ENCODE measurements at regions not wholly inside any gene's neighbourhood (a gene's known extent, or its start where the extent isn't known, plus 50 kb on each side); places are given as distances from the start of the nearest gene placed in this dataset.

DNA sequence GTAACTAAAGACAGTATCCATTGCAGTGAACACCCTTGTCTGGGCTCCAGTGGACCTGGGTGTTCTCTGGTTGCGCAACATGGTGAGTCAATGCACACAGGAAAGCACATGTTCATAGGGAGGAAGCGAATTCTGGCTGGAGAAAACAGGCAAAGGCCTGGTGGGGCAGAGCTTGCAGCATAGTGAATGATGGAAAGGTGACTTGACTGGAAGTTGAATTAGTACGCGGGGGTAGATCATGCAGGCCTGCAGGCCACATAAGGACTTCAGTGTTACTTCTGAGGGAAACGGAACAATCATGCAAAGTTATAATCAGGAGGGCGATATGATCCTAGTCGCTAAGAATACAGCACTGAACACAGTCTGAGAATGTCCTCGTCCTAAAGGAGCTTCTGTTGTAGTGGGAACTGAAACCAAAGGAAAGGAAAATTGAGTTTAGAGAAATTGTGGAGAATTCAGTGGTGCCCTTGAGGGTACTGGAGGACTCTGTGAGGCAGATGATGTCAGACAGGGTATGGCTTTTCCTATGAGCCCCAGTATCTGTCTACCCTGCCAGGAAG, 71.9 kb upstream of the RANBP3L start:
- DNase-seq = no peak
- Mint-ChIP-seq H3K27me3 (no peaks in the 10 kb centered on the region), H3K27ac (no peak overlapping the region), H3K36me3 (ENCODE audit: low read depth) (no peaks in the 10 kb centered on the region), H3K4me3 (no peak overlapping the region), H3K4me1 (no peaks in the 10 kb centered on the region), H3K9me3 (no peaks in the 10 kb centered on the region)
- POLR2A ChIA-PET = no interaction called here
- CTCF ChIA-PET = no interaction called here

DNA sequence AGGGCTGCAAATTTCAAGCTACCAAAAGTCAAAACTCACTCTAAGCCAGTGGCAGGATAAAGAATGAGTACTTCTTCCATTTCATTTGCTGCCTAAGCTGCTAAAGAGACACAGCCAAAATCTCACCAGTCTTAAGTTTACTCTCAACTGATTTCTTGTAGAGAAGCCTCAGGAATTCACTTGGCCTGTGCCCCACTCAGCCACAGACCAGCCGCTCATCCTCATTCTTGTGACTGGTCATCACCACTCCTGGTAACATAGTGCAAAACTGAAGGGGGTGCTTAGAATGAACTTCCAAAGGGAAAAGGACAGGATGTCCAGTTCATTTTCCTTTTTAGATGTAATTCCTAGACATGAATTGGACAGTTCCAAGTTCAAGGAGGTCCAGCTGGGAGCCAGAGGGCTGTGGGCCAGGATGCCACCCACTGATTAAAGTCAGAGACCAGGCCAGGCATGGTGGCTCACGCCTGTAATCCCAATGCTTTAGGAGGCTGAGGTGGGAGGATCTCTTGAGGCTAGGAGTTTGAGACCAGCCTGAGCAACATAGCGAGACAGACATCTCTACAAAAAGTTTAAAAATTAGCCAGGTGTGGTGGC, 72.7 kb upstream of the RANBP3L start:
- H3K9me3 Mint-ChIP-seq = no peaks in the 10 kb centered on the region
- DNase-seq = no peak
- ChIA-PET CTCF (no interaction called here), POLR2A (no interaction called here)
- H3K27ac Mint-ChIP-seq = no peak overlapping the region
- no peak overlapping the region for H3K4me3 Mint-ChIP-seq
- no peaks in the 10 kb centered on the region for H3K4me1 Mint-ChIP-seq
- H3K27me3 Mint-ChIP-seq = no peaks in the 10 kb centered on the region
- H3K36me3 Mint-ChIP-seq (ENCODE audit: low read depth) = no peaks in the 10 kb centered on the region

DNA sequence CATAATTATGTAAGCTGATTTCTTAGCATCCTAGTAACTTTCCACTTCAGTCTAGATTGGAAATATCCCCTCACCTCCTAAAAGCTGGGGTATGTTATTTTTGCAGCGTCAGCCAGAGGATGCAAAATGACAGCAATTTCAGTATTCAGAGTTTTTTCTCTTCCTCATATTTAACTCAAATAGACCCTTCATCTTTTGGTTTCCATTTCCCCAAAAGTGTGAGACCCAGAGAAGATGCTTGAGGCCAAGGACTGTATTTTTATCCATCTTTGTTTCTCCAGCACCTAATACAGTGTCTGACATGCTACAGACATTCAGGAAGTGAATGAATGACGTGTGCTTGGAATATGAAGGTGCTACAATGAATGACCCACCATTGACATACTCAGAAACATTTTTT, 75.5 kb upstream of the RANBP3L start:
- Mint-ChIP-seq H3K4me1 (no peaks in the 10 kb centered on the region), H3K4me3 (no peak overlapping the region), H3K27ac (no peak overlapping the region), H3K36me3 (ENCODE audit: low read depth) (no peaks in the 10 kb centered on the region), H3K27me3 (no peaks in the 10 kb centered on the region), H3K9me3 (no peaks in the 10 kb centered on the region)
- CTCF ChIA-PET = no interaction called here
- no peak for DNase-seq
- POLR2A ChIA-PET = no interaction called here

DNA sequence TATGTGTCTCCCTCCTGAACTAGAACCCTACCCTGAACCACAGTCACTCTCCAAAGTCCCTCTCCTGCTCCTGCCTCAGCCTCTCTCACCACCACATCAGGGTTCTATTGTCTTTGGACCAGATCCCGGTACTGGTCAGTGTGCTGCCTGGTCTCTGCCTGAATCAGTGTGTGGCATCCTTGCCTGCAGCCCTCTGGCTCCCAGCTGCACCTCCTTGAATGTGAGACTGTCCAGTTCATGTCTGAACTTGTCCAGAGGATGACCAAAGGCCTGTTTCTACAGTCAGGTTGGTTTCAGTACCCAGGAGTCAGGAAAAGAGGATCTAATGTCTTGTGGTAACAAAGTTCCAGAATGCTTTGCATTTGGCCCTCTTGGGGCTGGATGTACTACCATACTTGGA, 76.8 kb upstream of the RANBP3L start:
- Mint-ChIP-seq H3K27ac (no peak overlapping the region), H3K4me3 (no peak overlapping the region), H3K36me3 (ENCODE audit: low read depth) (no peaks in the 10 kb centered on the region), H3K27me3 (no peaks in the 10 kb centered on the region), H3K9me3 (no peaks in the 10 kb centered on the region), H3K4me1 (no peaks in the 10 kb centered on the region)
- ChIA-PET CTCF (no interaction called here), POLR2A (no interaction called here)
- no peak for DNase-seq

DNA sequence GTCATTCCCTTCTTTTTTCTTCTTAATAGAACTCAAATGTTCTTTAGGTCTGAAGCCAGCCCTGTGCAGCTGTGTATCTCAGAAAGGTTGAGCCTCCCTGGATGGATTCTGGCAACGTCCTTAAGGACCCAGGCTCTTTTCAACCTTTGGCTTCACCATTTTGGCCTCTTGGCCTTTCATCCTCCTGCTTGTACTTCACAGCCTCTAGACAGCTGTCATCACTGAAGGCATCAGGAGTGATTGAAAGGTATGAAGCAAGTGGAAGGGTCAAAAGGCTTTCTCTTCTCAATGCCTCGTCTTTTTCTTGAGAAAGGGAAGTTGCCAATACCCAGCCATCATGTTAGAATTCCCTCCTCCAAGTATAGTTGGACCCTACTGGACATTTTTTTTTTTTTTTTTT, 81.2 kb upstream of the RANBP3L start:
- Mint-ChIP-seq H3K36me3 (ENCODE audit: low read depth) (no peaks in the 10 kb centered on the region), H3K9me3 (no peaks in the 10 kb centered on the region), H3K4me1 (peaks cover 4% of the 10 kb centered on the region), H3K27ac (no peak overlapping the region), H3K27me3 (no peaks in the 10 kb centered on the region), H3K4me3 (no peak overlapping the region)
- ChIA-PET POLR2A (no interaction called here), CTCF (interaction anchor here (0.9 kb wide), 1 partner anchor 29 kb away, joined by 3 read pairs; no protein-coding TSS in a partner anchor)
- no peak for DNase-seq

DNA sequence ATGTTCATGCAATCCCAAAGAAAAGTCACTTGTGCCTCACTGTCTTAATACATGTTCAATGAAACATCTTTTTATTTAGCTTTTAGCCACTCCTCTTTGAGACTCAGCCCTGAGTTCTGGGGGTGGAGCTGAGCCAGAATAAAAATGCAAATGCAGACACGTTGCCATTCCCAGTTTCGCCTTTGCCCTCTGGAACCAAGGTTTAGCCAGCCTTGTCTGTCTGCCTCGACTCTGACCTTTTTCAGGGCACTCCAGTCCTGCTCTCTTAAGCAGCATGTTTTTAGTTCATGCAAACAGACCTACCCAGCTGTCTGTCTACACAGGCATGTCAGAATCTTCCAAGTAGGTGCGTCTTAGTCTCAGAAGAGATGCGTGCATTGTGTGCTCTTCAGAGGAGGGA, 82.2 kb upstream of the RANBP3L start:
- no peak for DNase-seq
- no peaks in the 10 kb centered on the region for H3K36me3 Mint-ChIP-seq (ENCODE audit: low read depth)
- ChIA-PET CTCF (no interaction called here), POLR2A (no interaction called here)
- no peak overlapping the region for H3K4me3 Mint-ChIP-seq
- H3K4me1 Mint-ChIP-seq = peaks cover 4% of the 10 kb centered on the region
- no peak overlapping the region for H3K27ac Mint-ChIP-seq
- no peaks in the 10 kb centered on the region for H3K27me3 Mint-ChIP-seq
- no peaks in the 10 kb centered on the region for H3K9me3 Mint-ChIP-seq

DNA sequence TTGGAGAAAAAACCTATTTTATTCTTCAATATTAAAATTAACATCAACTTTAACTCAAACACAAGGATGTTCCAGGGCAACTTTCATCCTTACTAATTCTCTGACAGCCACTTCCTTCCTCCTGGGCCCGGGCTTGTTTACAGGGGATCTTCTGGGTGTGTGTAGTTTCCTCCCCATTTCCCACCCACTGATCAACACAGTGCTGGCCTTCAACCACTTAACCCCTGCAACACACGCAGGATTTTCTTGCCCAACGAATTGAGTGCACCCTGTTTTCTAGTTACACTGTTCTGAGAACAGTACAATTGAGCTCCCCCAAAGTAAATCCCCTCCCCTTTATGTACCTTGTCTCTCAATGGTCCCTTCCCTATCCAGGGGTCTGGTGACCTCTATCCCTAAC, 83.1 kb upstream of the RANBP3L start:
- Mint-ChIP-seq H3K9me3 (no peaks in the 10 kb centered on the region), H3K27me3 (peaks cover 2% of the 10 kb centered on the region), H3K4me3 (no peak overlapping the region), H3K36me3 (ENCODE audit: low read depth) (no peaks in the 10 kb centered on the region), H3K27ac (no peak overlapping the region), H3K4me1 (peaks cover 4% of the 10 kb centered on the region)
- ChIA-PET CTCF (no interaction called here), POLR2A (no interaction called here)
- no peak for DNase-seq

DNA sequence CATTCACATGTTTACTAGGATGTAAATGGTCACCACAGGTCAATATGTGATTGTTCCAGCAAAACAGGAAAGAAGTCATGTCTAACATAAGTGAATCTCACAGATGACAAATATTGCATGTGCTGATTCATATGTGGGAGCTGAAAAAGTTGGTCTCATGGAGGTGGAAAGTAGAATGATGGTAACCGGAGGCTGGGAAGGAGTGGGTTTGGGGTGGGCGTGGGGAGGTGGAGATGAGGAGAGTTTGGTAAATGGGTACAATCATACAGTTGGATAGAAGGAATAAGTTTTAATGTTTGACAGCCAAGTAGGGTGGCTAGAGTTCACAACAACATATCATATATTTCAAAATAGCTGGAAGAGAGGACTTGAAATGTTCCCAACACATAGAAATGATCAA, 83.8 kb upstream of the RANBP3L start:
- Mint-ChIP-seq H3K9me3 (no peaks in the 10 kb centered on the region), H3K27me3 (peaks cover 5% of the 10 kb centered on the region), H3K4me3 (no peak overlapping the region), H3K36me3 (ENCODE audit: low read depth) (no peaks in the 10 kb centered on the region), H3K27ac (no peak overlapping the region), H3K4me1 (peaks cover 4% of the 10 kb centered on the region)
- POLR2A ChIA-PET = no interaction called here
- DNase-seq = no peak
- CTCF ChIA-PET = no interaction called here

DNA sequence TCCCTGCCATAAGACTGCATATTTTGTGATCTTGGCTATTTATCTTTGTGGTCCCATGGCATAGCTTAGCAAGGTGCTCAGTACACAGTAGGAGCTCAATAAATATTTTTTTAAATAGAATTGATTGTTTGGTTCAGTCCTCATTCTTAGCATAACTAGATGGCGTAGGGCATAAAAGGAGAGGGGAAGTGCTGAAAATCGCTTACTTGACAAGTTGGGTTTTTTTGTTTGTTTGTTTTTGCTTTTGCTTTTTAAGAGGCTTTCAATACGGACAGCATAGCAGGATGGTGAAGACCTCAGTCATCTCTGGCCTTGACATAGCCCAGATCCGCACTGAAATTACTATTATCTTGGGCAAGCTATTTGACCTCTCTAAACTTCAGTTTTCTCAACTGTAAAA, 86.6 kb upstream of the RANBP3L start:
- Mint-ChIP-seq H3K4me1 (peaks cover 4% of the 10 kb centered on the region), H3K4me3 (no peak overlapping the region), H3K36me3 (ENCODE audit: low read depth) (no peaks in the 10 kb centered on the region), H3K9me3 (no peaks in the 10 kb centered on the region), H3K27me3 (peaks cover 12% of the 10 kb centered on the region), H3K27ac (no peak overlapping the region)
- DNase-seq = no peak
- ChIA-PET POLR2A (no interaction called here), CTCF (no interaction called here)

DNA sequence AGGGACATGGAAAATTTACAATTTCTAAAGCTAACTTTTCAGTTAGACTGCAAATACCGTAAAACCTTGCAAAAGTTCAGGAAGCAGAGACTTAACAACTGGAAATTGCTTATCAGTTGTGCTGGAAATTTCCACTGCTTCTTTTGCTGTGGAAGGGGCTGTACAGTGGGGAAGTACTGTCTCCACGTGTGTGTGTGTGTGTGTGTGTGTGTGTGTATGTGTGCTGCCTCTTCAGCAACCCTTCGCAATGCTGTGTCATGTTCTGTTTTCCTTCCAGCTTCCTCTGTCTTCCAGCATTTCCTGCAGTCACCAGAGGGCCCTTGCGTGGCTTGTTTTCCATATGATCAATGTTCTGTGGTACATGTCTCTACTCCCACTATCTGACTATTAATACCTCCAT, 87.5 kb upstream of the RANBP3L start:
- H3K4me1 Mint-ChIP-seq = peaks cover 4% of the 10 kb centered on the region
- H3K27ac Mint-ChIP-seq = no peak overlapping the region
- no peaks in the 10 kb centered on the region for H3K9me3 Mint-ChIP-seq
- no peak overlapping the region for H3K4me3 Mint-ChIP-seq
- peaks cover 12% of the 10 kb centered on the region for H3K27me3 Mint-ChIP-seq
- no peak for DNase-seq
- CTCF ChIA-PET = no interaction called here
- POLR2A ChIA-PET = no interaction called here
- no peaks in the 10 kb centered on the region for H3K36me3 Mint-ChIP-seq (ENCODE audit: low read depth)

DNA sequence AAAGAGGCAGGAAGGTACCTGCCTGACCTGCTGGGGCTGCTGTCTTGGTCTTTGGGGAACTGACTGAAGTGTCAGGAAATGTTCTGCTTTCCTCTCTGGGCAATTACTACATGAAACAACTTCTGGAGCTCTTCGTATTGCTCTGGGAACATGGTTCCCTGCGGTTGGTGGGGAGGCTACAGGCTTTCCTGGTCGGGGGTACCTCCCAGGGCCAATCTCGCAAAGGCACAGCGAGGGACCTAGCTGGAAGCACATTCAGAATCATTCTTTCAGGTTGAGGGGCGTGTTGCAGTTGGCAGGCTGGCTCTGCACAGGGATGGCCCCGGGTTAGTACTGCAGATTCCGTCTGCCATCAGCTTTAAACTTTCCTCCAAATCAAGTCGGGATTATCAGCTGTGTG, 88.9 kb upstream of the RANBP3L start:
- no peaks in the 10 kb centered on the region for H3K36me3 Mint-ChIP-seq (ENCODE audit: low read depth)
- CTCF ChIA-PET = no interaction called here

DNA sequence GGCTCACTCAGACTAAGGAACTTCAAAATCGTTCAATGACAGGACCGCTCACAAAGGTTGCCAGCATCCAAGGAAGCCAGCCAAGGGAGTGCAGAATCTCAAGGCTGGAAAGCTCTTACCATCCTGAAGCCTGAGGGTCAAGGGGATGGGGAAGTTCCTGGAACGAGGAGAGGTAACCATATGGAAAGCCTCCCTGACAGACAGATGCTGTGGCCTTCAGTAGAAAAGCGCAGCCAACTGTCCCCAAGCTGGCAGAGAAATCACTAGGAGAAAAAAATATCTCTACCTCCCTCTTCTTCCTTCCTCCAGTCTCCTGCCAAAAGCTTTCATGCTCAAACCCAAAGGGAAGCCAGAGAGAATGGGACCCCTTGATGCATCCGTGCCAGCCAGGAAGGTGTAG, 90.5 kb upstream of the RANBP3L start:
- no peak for DNase-seq
- peaks cover 12% of the 10 kb centered on the region for H3K27me3 Mint-ChIP-seq
- H3K4me3 Mint-ChIP-seq = no peak overlapping the region
- no peaks in the 10 kb centered on the region for H3K4me1 Mint-ChIP-seq
- H3K36me3 Mint-ChIP-seq (ENCODE audit: low read depth) = no peaks in the 10 kb centered on the region
- no peak overlapping the region for H3K27ac Mint-ChIP-seq
- no peaks in the 10 kb centered on the region for H3K9me3 Mint-ChIP-seq
- ChIA-PET CTCF (no interaction called here), POLR2A (no interaction called here)

More for the DNA sequence above, 88.9 kb upstream of the RANBP3L start:
- H3K27me3 Mint-ChIP-seq = peaks cover 12% of the 10 kb centered on the region
- no peak overlapping the region for H3K4me3 Mint-ChIP-seq
- no peaks in the 10 kb centered on the region for H3K9me3 Mint-ChIP-seq
- H3K27ac Mint-ChIP-seq = no peak overlapping the region
- no peak for DNase-seq
- POLR2A ChIA-PET = no interaction called here
- no peaks in the 10 kb centered on the region for H3K4me1 Mint-ChIP-seq

DNA sequence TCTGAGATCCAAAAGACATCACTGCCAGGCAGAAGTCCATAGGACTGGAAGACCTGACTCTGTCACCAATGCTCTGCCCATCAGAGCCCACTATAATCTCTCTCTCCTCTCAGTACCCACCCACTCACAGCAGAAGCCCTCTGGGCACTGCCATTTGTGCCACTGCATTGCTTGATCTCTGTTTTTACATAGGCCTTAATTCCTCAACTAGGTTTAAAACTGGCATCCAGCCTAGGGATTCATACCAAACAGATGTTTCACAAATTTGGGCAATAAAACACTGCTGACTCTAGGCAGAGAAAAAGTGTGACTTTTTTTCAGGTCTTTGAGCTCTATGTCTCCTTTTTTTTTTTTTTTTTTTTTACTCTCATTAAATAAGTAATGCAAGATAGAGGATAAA, 91.1 kb upstream of the RANBP3L start:
- no peak overlapping the region for H3K4me3 Mint-ChIP-seq
- H3K4me1 Mint-ChIP-seq = no peaks in the 10 kb centered on the region
- H3K27me3 Mint-ChIP-seq = peaks cover 12% of the 10 kb centered on the region
- no peak for DNase-seq
- H3K36me3 Mint-ChIP-seq (ENCODE audit: low read depth) = no peaks in the 10 kb centered on the region
- no peak overlapping the region for H3K27ac Mint-ChIP-seq
- ChIA-PET POLR2A (no interaction called here), CTCF (no interaction called here)
- no peaks in the 10 kb centered on the region for H3K9me3 Mint-ChIP-seq

DNA sequence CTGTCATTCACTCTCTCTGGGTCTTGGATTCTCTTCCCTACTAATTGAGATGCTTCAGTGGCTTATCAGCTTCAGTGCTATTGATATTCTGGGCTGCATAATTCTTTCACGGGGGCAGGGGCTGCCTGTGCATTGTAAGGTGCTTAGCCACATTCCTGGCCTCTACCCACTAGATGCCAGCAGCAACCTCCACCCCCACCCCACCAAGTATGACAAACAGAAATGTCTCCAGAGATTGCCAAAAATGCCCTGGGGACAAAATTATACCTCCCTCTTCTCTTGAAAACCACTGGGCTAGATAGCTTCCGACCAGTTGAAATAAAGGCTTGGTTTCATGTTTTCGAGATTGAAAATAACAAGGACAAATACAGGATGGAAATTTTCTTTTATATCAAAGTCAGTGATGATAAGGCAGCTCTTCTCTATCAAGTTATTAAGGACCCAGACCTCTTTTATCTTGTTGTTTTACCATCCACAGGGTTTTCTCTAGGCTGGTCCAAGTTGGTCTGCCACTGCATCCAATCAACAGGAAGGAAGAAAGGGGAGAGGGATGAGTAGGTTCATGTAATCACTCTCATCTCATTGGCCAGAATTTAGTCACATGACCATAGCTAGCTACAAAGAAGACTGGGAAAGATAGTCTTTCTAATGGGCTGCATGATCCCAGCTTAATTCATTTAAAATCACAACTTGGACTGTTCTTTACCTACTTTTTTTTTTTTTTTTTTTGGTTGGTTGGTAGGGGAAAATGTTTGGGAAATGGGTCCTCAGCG, 92.1 kb upstream of the RANBP3L start:
- CTCF ChIA-PET = interaction anchor here (0.9 kb wide), 1 partner anchor 113 kb away, joined by 3 read pairs; no protein-coding TSS in a partner anchor

More for the DNA sequence above, 92.1 kb upstream of the RANBP3L start:
- Mint-ChIP-seq H3K4me3 (no peak overlapping the region), H3K9me3 (no peaks in the 10 kb centered on the region), H3K4me1 (no peaks in the 10 kb centered on the region), H3K36me3 (ENCODE audit: low read depth) (no peaks in the 10 kb centered on the region), H3K27me3 (peaks cover 14% of the 10 kb centered on the region), H3K27ac (no peak overlapping the region)
- POLR2A ChIA-PET = no interaction called here
- DNase-seq = no peak
